CD14-positive monocyte (primary cell): ENCODE measurements at regions not wholly inside any gene's neighbourhood (a gene's known extent, or its start where the extent isn't known, plus 50 kb on each side); places are given as distances from the start of the nearest gene placed in this dataset.

Source experiments
- DNase-seq, 3 donors: peaks; one replicate each; pipeline ENCODE4 v3.0.0-alpha.2; 2011 to 2022
- H2AFZ ChIP-seq: 2 replicates; pipeline ENCODE4 v1.6.0; 2012; ENCODE audit warnings: mild to moderate bottlenecking, low read depth, low read length, inconsistent platforms; ENCODE audit not compliant: insufficient read depth, poor library complexity, severe bottlenecking
- H3K27ac ChIP-seq, 2 donors: 1 replicate in 1 of 2; 2 replicates in 1 of 2; pipeline ENCODE4 v1.5.1; 2012 to 2013; ENCODE audit warnings: low read length in 2 of 2, control low read depth in 1 of 2, inconsistent platforms in 1 of 2, low read depth in 1 of 2, mild to moderate bottlenecking in 1 of 2
- H3K27me3 ChIP-seq, 2 donors: one replicate each; pipeline versions ENCODE4 v1.6.0 to v1.6.1; 2011 to 2013; ENCODE audit warnings: low read length in 2 of 2; ENCODE audit not compliant: control insufficient read depth in 2 of 2, insufficient read depth in 2 of 2
- H3K36me3 ChIP-seq, 2 donors: replicated peaks in 1 of 2; 1 replicate in 1 of 2; 2 replicates in 1 of 2; pipeline versions ENCODE4 v1.5.1 to v1.6.1; 2012 to 2013; ENCODE audit warnings: low read length in 2 of 2, control low read depth in 1 of 2, inconsistent platforms in 1 of 2, mild to moderate bottlenecking in 1 of 2; ENCODE audit not compliant: insufficient read depth in 2 of 2, control insufficient read depth in 1 of 2
- H3K4me1 ChIP-seq, 2 donors: 1 replicate in 1 of 2; 2 replicates in 1 of 2; pipeline versions ENCODE4 v1.5.1 to v1.6.1; 2012 to 2013; ENCODE audit warnings: low read length in 2 of 2, control low read depth in 1 of 2, inconsistent platforms in 1 of 2, mild to moderate bottlenecking in 1 of 2, moderate library complexity in 1 of 2; ENCODE audit not compliant: insufficient read depth in 2 of 2, control insufficient read depth in 1 of 2
- H3K4me2 ChIP-seq: replicated peaks from 2 replicates; pipeline ENCODE3; 2012; ENCODE audit warnings: low read length, moderate library complexity, mild to moderate bottlenecking; ENCODE audit not compliant: poor library complexity, severe bottlenecking; ENCODE audit errors: extremely low read depth
- H3K4me3 ChIP-seq, 3 experiments: fragments of 200-600 bp in 1 of 3; sonication (generic) in 1 of 3; replicated peaks in 1 of 3; 1 replicate in 2 of 3; 2 replicates in 1 of 3; pipeline ENCODE4 v1.5.1; 2011 to 2013; ENCODE audit warnings: low read length in 3 of 3, mild to moderate bottlenecking in 3 of 3, control low read depth in 2 of 3, low read depth in 2 of 3, inconsistent platforms in 1 of 3, moderate library complexity in 1 of 3
- H3K79me2 ChIP-seq: 2 replicates; pipeline ENCODE4 v1.6.0; 2012; ENCODE audit warnings: mild to moderate bottlenecking, control low read depth, inconsistent platforms, low read length, moderate library complexity; ENCODE audit not compliant: insufficient read depth
- H3K9ac ChIP-seq: 2 replicates; pipeline ENCODE4 v1.6.0; 2017; ENCODE audit warnings: low read length, mild to moderate bottlenecking; ENCODE audit not compliant: insufficient read depth, poor library complexity, severe bottlenecking
- H3K9me3 ChIP-seq, 2 donors: replicated peaks in 1 of 2; 1 replicate in 1 of 2; 2 replicates in 1 of 2; pipeline versions ENCODE4 v1.5.1 to v1.6.1; 2012 to 2013; ENCODE audit warnings: low read length in 2 of 2, control low read depth in 1 of 2; ENCODE audit not compliant: control insufficient read depth in 1 of 2, insufficient read depth in 1 of 2
- H4K20me1 ChIP-seq: 2 replicates; pipeline ENCODE4 v1.6.0; 2012; ENCODE audit warnings: mild to moderate bottlenecking, low read length, control low read depth, moderate library complexity; ENCODE audit not compliant: insufficient read depth
- H3K27ac Mint-ChIP-seq, 7 donors: one replicate each; pipeline ENCODE4 v1.8.0; 2020; ENCODE audit warnings: mild to moderate bottlenecking in 7 of 7, mixed read lengths in 7 of 7, moderate library complexity in 6 of 7, inconsistent platforms in 2 of 7
- H3K27me3 Mint-ChIP-seq, 3 donors: one replicate each; pipeline ENCODE4 v1.8.0; 2021 to 2022; ENCODE audit warnings: low read depth in 3 of 3, mild to moderate bottlenecking in 3 of 3, mixed read lengths in 3 of 3, moderate library complexity in 3 of 3, inconsistent platforms in 1 of 3
- H3K36me3 Mint-ChIP-seq, 2 donors: one replicate each; pipeline ENCODE4 v1.8.0; 2020; ENCODE audit warnings: mixed read lengths in 2 of 2, inconsistent platforms in 1 of 2, mild to moderate bottlenecking in 1 of 2
- H3K4me1 Mint-ChIP-seq: one replicate; pipeline ENCODE4 v1.8.0; 2020; ENCODE audit warnings: mild to moderate bottlenecking, mixed read lengths
- H3K4me3 Mint-ChIP-seq, 2 donors: one replicate each; pipeline ENCODE4 v1.8.0; 2020; ENCODE audit warnings: mild to moderate bottlenecking in 2 of 2, mixed read lengths in 2 of 2, moderate library complexity in 1 of 2
- H3K9me3 Mint-ChIP-seq, 7 donors: one replicate each; pipeline ENCODE4 v1.8.0; 2020 to 2022; ENCODE audit warnings: mixed read lengths in 7 of 7, mild to moderate bottlenecking in 6 of 7, moderate library complexity in 6 of 7, inconsistent platforms in 2 of 7
- CTCF ChIP-seq: fragments of 200-600 bp; IDR thresholded peaks from one replicate; pipeline ENCODE4 v1.8.0; 2022; ENCODE audit warnings: antibody characterized with exemption, mild to moderate bottlenecking
- WGBS: methylation state at CpG from one replicate; pipeline ENCODE4 v1.1.5; 2013; ENCODE audit warnings: missing lambda C conversion rate; ENCODE audit not compliant: insufficient coverage; 5-methylcytosine and 5-hydroxymethylcytosine counted together
- intact Hi-C, 2 donors: fragments of 100-400 bp; cut with micrococcal nuclease; formaldehyde crosslinking; loops; one replicate each; pipeline versions ENCODE4 v1.15.0 to v1.15.1; 2023

DNA sequence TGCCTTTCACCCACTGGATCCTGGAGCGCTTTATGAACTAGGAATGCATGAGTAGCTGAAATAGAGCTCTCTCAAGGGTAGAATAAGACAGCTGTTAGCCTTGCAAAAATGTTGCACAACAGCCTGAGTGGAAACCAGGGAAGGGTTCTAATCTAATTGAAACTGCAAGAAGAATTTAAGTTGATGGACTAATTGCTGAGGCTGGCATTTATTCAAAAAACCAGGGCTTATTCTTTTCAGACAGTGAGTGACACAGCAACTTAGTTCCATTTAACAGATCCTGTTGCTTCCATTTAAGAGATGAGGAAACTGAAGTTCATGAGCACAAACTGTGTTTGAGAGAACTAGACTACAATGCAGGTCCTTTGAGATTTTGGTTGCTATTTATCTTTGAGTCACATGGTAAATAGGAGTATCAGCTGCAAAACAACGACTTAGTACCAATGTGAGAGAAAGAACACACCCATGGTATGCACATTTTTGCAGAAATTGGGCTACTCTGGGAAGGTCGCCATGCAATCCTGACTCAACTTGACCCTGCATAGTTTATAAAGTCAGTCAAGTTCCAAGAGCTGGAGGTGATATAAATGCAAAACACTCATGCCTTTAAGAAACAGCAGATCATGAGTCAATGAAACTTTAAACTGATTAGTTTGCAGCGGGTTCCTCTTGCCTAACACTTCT, 76.4 kb upstream of the PARD3B start:
- TF ChIP-seq CTCF: no peak
- no peak overlapping the region for H3K4me3 ChIP-seq
- intact Hi-C loops: no loop called here

GRCh38 chr2:204470178-204470620, 75.1 kb upstream of the PARD3B start:
- H2AFZ ChIP-seq: no peak overlapping the region
- H3K79me2 ChIP-seq: no peaks in the 10 kb centered on the region
- no peaks in the 10 kb centered on the region for H3K9me3 ChIP-seq
- Mint-ChIP-seq H3K27me3 (peaks cover 0 to 2% (median 1%) of the 10 kb centered on the region in 3 donors), H3K4me3 (no peak overlapping the region), H3K36me3 (no peaks in the 10 kb centered on the region), H3K4me1 (no peaks in the 10 kb centered on the region), H3K27ac (no peak overlapping the region), H3K9me3 (peaks cover 0 to 5% (median 2%) of the 10 kb centered on the region in 7 donors)
- H3K27me3 ChIP-seq: no peaks in the 10 kb centered on the region
- no peak overlapping the region for H3K27ac ChIP-seq
- no peak overlapping the region for H3K9ac ChIP-seq
- WGBS: no CpG with 5 or more reads among the region's 4 CpGs
- intact Hi-C loops: no loop called here
- H3K36me3 ChIP-seq: no peaks in the 10 kb centered on the region
- no peak overlapping the region for H3K4me2 ChIP-seq
- H4K20me1 ChIP-seq: no peaks in the 10 kb centered on the region
- H3K4me1 ChIP-seq: no peaks in the 10 kb centered on the region
- no peak for DNase-seq
- H3K4me3 ChIP-seq: no peak overlapping the region
- TF ChIP-seq CTCF: no peak

More for the DNA sequence above, 76.4 kb upstream of the PARD3B start:
- H3K36me3 ChIP-seq: no peaks in the 10 kb centered on the region
- H3K27ac Mint-ChIP-seq: no peak overlapping the region
- no peak overlapping the region for H3K9ac ChIP-seq
- peaks cover 0 to 1% (median 1%) of the 10 kb centered on the region in 3 donors for H3K27me3 Mint-ChIP-seq
- no peaks in the 10 kb centered on the region for H3K36me3 Mint-ChIP-seq
- H3K4me1 ChIP-seq: no peaks in the 10 kb centered on the region
- no peak for DNase-seq
- H3K4me3 Mint-ChIP-seq: no peak overlapping the region
- no peaks in the 10 kb centered on the region for H3K9me3 ChIP-seq
- peaks cover 0 to 7% (median 2%) of the 10 kb centered on the region in 7 donors for H3K9me3 Mint-ChIP-seq
- H3K4me2 ChIP-seq: no peak overlapping the region
- no peaks in the 10 kb centered on the region for H4K20me1 ChIP-seq
- no peaks in the 10 kb centered on the region for H3K4me1 Mint-ChIP-seq
- 100% methylated on average over 2 of the region's 4 CpGs for WGBS
- H3K79me2 ChIP-seq: no peaks in the 10 kb centered on the region
- H3K27ac ChIP-seq: no peak overlapping the region
- no peaks in the 10 kb centered on the region for H3K27me3 ChIP-seq
- H2AFZ ChIP-seq: no peak overlapping the region
